H54 (cell line): ENCODE measurements at regions not wholly inside any gene's neighbourhood (a gene's known extent, or its start where the extent isn't known, plus 50 kb on each side); places are given as distances from the start of the nearest gene placed in this dataset.

ENCODE experiments used
- DNase-seq: peaks from one replicate; pipeline ENCODE4 v3.0.0; 2011; ENCODE audit warnings: low spot score, mixed read lengths; ENCODE audit not compliant: insufficient read length
- FAIRE-seq: peaks from 3 replicates; lab custom pipeline; 2011; peaks lifted over from hg19 to GRCh38; lab: Jason Lieb, UNC
- POLR2A ChIP-seq: IDR thresholded peaks from 2 replicates; pipeline ENCODE4 v1.6.1; 2011; ENCODE audit warnings: low read depth, mild to moderate bottlenecking, low read length

- DNase-seq (no peak), FAIRE-seq (no peak)
- no peak for TF ChIP-seq POLR2A
Observed at GRCh38 chr4:57214654-57215411, 104.6 kb upstream of the IGFBP7 start.

GRCh38 chr4:57211131-57211530 lies 100.9 kb upstream of the IGFBP7 start:
- no peak for TF ChIP-seq POLR2A
- FAIRE-seq: no peak
- DNase-seq: no peak

GRCh38 chr4:57206172-57206571 lies 96.0 kb upstream of the IGFBP7 start:
- no peak for DNase-seq
- no peak for FAIRE-seq
- no peak for TF ChIP-seq POLR2A

GRCh38 chr4:57205580-57205979 lies 95.4 kb upstream of the IGFBP7 start:
- no peak for DNase-seq
- no peak for TF ChIP-seq POLR2A
- no peak for FAIRE-seq

- FAIRE-seq (no peak), DNase-seq (no peak)
- TF ChIP-seq POLR2A: no peak
Observed at GRCh38 chr4:57200799-57201327, 90.7 kb upstream of the IGFBP7 start.

GRCh38 chr4:57199267-57199666 lies 89.1 kb upstream of the IGFBP7 start:
- DNase-seq (no peak), FAIRE-seq (no peak)
- no peak for TF ChIP-seq POLR2A

GRCh38 chr4:57195622-57196021 lies 85.4 kb upstream of the IGFBP7 start:
- TF ChIP-seq POLR2A: no peak
- DNase-seq (no peak), FAIRE-seq (no peak)

- FAIRE-seq (no peak), DNase-seq (no peak)
- TF ChIP-seq POLR2A: no peak
Observed at GRCh38 chr4:57194068-57194611, 84.0 kb upstream of the IGFBP7 start.

GRCh38 chr4:57193209-57193810 lies 83.1 kb upstream of the IGFBP7 start:
- DNase-seq (no peak), FAIRE-seq (no peak)
- no peak for TF ChIP-seq POLR2A

- TF ChIP-seq POLR2A: no peak
- FAIRE-seq (no peak), DNase-seq (no peak)
Observed at GRCh38 chr4:57191523-57192034, 81.4 kb upstream of the IGFBP7 start.

- TF ChIP-seq POLR2A: no peak
- FAIRE-seq (no peak), DNase-seq (peak; percentile 31)
Observed at GRCh38 chr4:57190601-57191481, 80.7 kb upstream of the IGFBP7 start.

GRCh38 chr4:57187246-57187645 lies 77.1 kb upstream of the IGFBP7 start:
- no peak for TF ChIP-seq POLR2A
- no peak for DNase-seq
- no peak for FAIRE-seq

GRCh38 chr4:57184378-57185029 lies 74.3 kb upstream of the IGFBP7 start:
- no peak for TF ChIP-seq POLR2A
- DNase-seq (no peak), FAIRE-seq (no peak)
